GM21529 (cell line): ENCODE measurements at regions not wholly inside any gene's neighbourhood (a gene's known extent, or its start where the extent isn't known, plus 50 kb on each side); places are given as distances from the start of the nearest gene placed in this dataset.
"Not testable (repeated sequence)": the region's sequence is repeated elsewhere in the genome, so short reads cannot be mapped to it uniquely, and the experiment has no call there.

Experiments
- ATAC-seq: cut with Tn5 transposase; IDR thresholded peaks from one replicate; pipeline ENCODE4 v1.9.1; 2021; ENCODE audit not compliant: unreplicated experiment

- no peak for ATAC-seq
Observed at GRCh38 chr1:14424325-14425002, 174.0 kb upstream of the KAZN start.

- ATAC-seq = no peak
Observed at GRCh38 chr1:14426854-14427253, 171.6 kb upstream of the KAZN start.

GRCh38 chr1:14429577-14429976 is 168.9 kb upstream of the KAZN start:
- no peak for ATAC-seq

GRCh38 chr1:14432728-14433127 is 165.8 kb upstream of the KAZN start:
- ATAC-seq = not testable (repeated sequence)

- no peak for ATAC-seq
Observed at GRCh38 chr1:14435368-14436023, 163.0 kb upstream of the KAZN start.

GRCh38 chr1:14437417-14437918 is 161.0 kb upstream of the KAZN start:
- no peak for ATAC-seq

- no peak for ATAC-seq
Observed at GRCh38 chr1:14438127-14438769, 160.2 kb upstream of the KAZN start.

GRCh38 chr1:14439015-14439414 is 159.5 kb upstream of the KAZN start:
- ATAC-seq = no peak

GRCh38 chr1:14440166-14440565 is 158.3 kb upstream of the KAZN start:
- no peak for ATAC-seq

- ATAC-seq = no peak
Observed at GRCh38 chr1:14440731-14441130, 157.8 kb upstream of the KAZN start.

- ATAC-seq = no peak
Observed at GRCh38 chr1:14441302-14441741, 157.2 kb upstream of the KAZN start.

GRCh38 chr1:14442669-14443068 is 155.8 kb upstream of the KAZN start:
- no peak for ATAC-seq

- no peak for ATAC-seq
Observed at GRCh38 chr1:14443164-14443787, 155.2 kb upstream of the KAZN start.

- no peak for ATAC-seq
Observed at GRCh38 chr1:14451217-14451616, 147.3 kb upstream of the KAZN start.

GRCh38 chr1:14452551-14452950 is 145.9 kb upstream of the KAZN start:
- no peak for ATAC-seq

- ATAC-seq = no peak
Observed at GRCh38 chr1:14460173-14460572, 138.3 kb upstream of the KAZN start.

- no peak for ATAC-seq
Observed at GRCh38 chr1:14462851-14463250, 135.6 kb upstream of the KAZN start.

- ATAC-seq = no peak
Observed at GRCh38 chr1:14466006-14466405, 132.5 kb upstream of the KAZN start.

- no peak for ATAC-seq
Observed at GRCh38 chr1:14467112-14467511, 131.4 kb upstream of the KAZN start.

- no peak for ATAC-seq
Observed at GRCh38 chr1:14468751-14469150, 129.7 kb upstream of the KAZN start.

GRCh38 chr1:14470802-14471201 is 127.7 kb upstream of the KAZN start:
- no peak for ATAC-seq

GRCh38 chr1:14474856-14475255 is 123.6 kb upstream of the KAZN start:
- no peak for ATAC-seq
